ENCODE measurements at regions not wholly inside any gene's neighbourhood (a gene's known extent, or its start where the extent isn't known, plus 50 kb on each side); places are given as distances from the start of the nearest gene placed in this dataset.
A peak's percentile ranks its signal among the peaks of the same experiment; 100 is the strongest.

DNA sequence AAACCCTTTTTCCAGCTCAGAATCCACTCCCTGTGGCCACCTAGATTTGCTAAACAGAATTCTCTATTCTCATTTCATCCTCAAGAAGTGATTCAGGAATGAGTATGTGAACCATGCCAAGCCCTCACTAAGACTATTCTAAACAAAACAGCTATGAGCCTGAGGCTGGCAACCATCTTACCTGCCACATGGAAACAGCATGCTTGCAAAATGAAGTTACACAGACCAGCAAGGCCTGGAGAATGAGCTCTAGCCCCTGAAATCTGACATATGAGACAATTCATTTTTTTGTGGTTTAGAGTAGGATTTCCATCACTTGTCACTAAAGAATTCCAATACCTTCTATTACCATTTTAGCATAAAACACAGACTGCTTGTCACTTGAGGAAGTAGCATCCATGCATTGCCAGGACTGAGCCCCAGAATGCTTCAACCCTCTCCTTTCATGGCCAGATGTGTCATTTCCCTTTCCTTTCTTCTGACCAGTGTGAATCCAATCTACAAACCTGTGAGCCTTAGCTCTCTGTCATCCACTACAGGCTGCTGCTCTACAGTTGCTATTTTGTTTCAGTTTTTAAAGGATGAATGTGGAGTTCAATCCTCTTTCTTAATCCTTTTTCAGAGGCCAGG lies 744.3 kb upstream of the ACVR2A start:
- no peak for DNase-seq

DNA sequence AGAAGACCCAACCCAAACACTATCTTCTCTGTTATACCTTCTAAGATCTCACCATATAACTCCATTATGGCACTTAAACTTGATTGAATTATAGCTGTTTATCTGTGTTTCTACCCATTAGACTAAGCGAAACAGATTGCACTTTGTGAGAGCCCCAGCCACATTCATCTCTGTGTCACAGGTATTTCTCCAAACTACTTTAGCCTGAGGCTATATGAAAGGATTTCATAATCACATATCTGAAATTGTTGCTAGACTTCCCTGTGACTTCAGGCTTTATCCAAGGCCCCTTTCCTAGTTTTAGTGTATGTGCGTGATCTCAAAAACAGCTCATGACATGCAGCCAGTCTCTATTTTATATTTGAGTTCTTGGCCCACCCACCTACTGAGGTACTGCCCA lies 745.0 kb upstream of the ACVR2A start:
- DNase-seq, result no peak

DNA sequence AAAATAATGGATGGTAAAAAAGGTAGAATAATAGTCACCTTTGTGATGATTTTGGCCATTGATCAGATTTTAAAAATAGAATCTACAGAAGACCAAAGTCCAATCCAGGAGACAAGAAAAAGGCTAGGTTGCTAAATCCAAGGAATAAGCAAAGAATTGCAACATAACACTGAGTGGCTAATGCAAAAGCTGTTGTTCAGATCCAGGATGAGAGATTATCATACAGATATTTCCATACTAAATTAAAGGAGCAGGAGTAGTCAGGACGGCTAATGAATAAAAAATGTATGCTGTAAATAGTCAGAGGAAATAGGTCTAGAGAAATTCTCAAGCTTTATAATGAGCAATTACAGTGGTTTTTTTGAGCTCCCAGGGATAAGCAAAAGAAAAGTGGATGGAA lies 745.9 kb upstream of the ACVR2A start:
- no peak for DNase-seq

DNA sequence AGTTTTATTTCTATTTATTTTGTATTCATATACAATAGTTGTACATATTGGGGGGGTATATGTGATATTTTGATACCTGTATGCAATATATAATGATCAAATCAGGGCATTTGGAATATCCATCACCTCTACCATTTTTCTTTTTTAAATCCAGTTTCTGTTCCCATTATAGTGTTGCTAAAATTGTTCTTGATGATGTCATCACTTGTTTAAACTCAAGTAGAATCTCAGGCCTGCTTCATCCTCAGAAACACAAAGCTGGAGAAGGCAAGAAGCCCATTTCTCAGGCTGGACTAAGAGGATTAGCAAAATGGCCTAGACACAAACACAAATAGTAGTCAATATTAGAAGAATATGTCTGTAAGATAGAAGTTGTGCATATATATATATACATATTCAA lies 747.1 kb upstream of the ACVR2A start:
- DNase-seq, result no peak

DNA sequence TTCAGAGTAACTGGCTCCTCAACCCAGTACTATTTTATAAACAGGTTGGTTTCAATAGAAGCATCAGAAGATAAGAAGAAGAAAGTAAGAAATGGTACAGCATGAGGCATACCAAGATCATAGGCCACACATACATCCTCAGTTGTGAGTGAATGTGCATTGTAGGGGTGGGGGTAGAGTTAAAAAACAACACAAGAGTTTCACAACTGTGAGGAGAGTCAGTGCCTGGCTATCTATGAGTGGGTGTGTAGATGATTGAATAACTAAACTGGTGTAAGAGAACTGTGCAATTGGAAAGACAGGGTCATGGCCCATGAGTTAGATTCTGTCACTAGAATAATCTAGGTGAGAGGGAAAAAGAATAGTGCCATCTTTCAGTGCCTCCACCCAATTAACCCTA lies 748.2 kb upstream of the ACVR2A start:
- no peak for DNase-seq

DNA sequence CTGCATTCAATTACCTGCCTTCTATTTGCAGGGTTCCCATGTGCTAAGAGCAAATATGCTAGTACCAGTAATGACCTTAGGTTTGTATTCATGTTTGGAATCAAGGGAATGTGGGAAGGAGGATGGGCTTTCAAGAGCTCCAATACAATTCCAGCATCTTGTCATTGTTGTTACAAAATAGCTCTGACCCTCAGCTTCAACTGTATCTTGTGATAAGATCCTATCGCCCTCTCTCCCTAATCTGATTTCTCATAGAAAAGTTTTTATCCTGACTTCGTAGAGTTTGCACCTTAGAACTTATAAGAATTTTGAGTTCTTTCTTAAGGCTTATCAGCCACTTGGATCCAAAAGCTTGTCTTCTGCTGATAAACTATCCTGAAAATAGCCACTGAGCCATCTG lies 749.5 kb upstream of the ACVR2A start:
- no peak for DNase-seq

DNA sequence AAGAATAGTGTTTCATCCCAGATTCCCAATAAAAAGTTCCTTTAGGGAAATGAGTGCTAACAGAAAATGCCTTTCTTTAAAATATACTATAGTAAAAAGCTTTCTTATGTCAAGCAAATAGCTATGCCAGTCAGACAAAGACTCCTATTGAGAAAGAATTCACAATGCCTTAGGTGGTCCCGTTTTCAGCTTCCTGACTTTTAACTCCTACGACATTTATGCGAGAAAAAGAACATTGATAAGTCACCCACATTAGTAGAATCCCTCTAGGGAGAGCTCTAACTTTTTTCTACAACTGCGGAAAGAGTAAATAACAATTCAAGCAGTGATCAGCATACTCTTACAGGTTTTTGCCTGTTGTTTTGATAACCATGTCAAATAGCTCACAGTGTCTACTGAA lies 750.8 kb upstream of the ACVR2A start:
- no peak for DNase-seq

DNA sequence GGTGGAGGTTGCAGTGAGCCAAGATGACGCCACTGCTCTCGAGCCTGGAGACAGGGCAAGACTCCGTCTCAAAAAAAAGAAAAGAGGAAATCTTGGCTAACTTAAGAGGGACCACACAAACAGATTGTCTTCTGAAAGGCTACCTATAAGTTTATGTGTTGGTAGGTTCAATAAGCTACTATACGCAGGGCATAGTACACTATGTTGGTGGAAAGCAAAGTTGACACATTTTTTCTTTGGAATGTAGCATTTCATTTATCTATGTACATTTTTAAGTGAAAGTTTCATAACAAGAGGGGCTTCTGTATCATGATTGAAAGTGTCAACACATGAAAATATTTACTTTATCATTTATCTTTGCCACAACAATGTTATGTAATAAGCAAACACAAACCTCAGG lies 752.6 kb upstream of the ACVR2A start:
- no peak for DNase-seq

DNA sequence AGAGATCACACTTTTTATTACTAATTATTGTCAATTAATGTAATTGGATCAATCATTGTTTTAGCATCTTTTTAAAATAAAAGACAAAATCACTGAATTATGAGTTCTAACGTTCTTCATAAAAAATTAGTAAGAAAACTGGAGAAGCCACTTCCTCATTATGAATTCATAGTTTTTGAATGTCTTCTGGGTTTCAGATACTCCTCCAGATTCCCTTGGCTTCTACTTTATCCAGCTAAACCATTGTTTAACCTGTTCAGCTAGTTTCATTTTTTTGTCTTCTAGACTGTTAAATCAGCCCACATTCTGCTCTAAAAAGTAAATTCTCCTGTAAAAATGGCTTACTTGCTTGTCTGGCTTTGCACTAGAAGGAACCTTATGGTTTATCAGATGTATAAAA lies 753.4 kb upstream of the ACVR2A start:
- no peak for DNase-seq

DNA sequence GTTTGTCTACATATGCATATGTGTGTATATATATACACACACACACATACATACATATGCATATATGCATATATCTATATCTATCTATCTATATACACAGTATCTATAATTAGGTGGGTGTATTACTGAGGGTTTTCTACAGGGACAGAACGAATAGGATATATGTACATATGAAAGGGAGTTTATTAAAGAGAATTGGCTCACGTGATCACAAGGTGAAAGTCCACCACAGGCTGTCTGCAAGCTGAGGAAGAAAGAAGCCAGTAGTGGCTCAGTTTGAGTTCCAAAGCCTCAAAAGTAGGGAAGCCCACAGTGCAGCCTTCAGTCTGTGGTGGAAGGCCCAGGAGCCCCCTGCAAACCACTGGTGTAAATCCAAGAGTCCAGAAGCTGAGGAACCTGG lies 756.0 kb upstream of the ACVR2A start:
- no peak for DNase-seq

DNA sequence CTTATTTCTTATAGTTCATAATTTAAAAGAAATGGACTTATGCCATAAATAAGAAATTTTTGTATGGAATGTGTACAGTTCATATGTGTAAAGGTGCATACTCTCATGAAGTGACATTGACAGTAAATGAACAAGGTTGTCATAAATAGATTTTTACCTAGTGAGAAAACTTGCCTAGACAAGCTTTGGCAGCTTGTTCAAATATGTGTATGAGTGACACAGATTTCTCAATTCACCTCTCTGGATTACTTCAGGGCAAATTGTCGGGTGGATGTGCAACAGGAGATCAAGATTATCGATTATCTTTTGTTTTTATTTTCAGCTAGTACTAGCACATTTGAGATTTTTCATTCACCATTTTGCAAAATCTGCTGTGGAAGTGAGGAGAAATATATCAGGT lies 758.1 kb upstream of the ACVR2A start:
- DNase-seq, result no peak

DNA sequence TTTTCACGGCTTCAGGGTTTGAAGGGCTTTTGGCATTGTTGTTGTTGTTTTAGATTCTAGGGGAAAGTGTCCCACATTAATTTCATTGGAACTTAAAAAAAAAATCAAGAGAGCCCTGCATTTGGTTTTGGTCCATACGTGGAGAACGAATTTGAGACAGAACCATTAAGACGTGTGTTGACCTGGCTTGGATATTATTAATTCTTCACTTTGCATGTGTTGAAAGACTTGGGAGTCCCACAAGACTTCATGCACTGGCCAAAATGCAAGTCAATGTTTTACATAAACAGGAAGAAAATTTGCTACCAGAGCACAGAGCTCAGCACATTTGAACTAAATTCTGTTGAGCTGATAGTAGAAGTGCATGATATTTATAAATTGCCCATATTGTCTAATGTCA lies 761.2 kb upstream of the ACVR2A start:
- DNase-seq, result peak in 1 of 3 donors; percentile 2

DNA sequence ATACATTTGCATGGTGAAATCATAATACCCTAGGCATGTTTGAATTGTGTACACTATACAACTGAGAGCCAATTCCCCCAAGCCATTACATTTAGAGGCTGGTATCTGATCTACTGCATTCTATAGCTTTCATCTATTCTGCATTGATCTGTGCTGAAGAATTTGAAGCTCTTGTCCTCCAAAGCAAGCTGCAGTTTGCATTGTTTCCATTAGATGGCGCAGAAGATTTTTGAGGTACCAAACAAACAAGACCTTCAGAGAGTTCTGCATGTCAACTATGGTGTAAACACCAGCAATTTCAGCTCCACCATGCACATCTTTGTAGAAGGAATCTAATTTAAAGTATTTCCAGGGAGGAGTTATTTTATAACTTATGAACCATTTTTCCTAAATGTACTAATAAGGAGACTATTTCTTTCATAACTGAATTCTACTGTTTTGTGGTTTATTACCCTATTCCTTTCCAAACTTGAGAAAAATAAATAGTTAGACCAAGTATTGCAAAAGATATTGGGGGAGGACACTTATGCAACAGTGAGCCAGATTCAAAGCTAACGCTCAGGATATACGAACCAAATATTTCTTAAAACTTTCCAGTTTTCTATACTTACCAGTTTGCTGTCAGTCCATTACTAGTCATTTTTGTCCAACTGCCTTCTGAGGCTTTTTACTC lies 761.8 kb upstream of the ACVR2A start:
- DNase-seq, result peak; percentile 68 to 82 (median 70)

DNA sequence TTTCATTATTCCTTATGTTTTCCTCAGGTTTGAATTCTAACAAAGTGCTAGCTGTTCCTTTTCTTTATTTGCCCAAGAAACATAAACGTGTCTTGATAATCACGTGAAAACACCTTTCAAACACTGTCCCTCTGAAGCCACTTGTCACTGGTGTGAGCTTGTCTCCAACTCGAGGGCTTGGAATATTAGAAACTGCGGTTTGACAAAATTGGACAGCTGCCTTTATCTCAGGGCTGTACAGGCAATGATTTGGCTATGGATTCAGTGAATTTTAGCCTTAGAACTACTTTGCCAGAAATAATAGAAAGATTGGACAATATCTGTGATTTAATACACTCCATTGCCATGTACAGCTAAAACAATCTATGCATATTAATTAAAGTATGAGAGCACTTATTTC lies 763.0 kb upstream of the ACVR2A start:
- no peak for DNase-seq

DNA sequence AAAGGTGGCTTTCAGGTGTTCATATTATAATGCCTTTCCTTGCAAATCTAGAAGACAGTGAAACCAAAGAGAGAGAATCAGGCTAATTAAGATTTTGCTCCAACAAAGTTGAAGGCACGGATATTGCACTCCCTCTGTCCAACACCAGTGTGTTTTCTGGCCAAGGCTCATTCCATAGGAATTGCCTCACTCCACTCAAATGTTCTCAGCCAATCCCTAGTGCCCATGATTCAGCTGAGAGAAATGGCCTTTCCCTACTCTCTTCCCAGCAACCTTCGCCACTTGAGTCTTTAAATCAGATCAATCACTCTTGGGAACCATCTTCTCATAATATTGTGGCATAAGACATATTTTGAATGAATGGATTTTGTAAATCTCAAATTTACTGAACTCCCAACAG lies 768.2 kb upstream of the ACVR2A start:
- DNase-seq, result no peak

DNA sequence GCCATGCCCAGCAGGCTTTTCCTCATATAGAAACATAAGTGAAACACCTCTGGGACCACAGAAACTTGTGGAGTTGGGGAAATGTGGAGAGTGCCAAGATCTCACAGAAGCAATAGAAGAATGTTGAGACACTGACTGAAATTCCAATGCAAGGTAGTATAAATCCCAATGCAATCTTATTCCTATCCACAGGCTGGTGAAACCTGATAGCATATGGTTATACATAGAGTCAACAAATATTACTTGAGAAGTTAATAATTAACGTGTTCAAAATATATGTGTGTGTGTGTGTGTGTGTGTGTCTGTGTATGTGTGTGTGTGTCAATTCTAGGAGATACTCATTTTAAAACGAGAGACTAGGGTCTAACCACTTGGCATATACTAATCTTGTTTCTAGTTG lies 776.8 kb upstream of the ACVR2A start:
- no peak for DNase-seq

DNA sequence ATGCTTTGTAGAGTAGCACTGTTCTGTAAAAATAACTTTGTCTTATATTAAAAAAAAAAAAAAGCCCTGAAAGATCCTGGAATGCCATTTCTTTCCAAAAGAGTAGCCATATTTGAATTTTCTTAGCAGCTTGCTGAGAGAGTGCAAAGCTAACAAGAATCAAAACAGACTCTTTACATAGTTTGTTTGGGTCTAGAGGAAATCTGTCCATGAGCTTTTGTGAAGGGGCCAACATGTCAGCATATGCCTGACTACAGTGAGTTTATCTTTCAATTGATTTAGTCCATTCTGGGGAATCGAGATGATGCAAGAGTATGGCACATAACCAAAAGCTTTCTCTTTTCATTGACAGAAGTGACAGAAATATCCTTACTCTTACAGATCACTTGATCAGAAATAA lies 777.7 kb upstream of the ACVR2A start:
- DNase-seq, result no peak

DNA sequence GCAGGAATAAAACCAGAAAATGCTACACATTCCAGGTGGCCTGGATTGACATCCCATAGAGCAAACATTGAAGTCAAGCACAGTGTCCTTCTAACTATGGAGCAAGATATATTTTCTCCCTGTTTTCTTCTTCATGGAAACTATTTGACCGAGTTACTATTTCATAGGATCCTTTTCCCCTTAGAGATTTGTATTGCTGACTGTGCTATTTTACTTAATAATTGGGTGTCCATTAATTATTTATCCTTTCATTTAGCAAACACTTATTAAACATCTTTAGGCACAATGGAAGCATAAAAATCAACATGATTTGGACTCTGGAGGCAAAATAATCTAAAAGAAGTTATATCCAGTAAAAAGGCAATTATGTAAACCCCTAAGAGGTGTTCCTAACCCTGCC lies 782.8 kb upstream of the ACVR2A start:
- DNase-seq, result no peak

DNA sequence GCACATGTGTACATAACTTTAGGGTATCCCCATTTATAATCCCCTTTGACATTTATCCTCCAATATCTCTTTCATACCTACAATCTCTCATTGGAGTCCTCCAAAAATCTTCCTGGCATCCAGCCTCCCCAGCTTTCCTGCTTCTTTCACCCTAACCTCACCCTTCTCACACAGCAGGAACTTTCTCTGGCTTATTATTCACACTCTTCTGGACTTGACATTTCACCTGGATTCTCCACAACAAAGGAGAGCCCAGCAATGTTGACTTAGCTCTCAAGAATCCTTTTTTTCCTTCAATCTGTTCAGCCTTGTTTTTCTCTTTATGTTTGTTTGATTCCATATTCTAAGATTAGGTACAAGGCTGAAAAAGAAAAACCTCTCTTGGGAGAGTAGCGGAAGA lies 783.6 kb upstream of the ACVR2A start:
- DNase-seq, result no peak

DNA sequence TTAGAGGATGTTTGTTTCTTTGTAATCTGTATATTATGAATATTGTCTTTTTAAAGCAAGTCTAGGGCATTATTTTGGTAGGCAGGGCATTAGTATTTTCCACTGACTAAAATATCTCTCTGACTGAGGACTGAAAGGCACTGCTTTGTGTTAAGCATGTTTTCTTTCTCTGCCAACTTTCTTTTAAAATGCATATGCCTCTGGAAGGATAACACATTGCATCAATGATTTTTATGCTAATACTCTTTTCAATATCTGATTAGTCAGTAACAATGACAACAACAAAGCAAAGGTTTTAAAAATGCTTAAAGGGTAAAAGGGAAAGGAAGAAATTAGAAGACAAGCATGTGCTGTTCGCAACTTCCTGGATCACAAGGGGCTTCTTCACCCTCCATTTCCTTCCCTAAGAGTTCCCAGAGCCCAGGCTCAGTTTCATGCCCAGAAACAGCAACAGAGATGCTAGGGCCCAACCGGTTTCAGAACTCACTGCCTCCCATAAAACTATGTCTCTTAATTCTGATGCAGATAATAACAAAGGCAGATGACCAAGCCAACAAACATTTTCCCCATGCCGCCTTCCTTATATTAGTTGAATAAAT lies 786.8 kb upstream of the ACVR2A start:
- no peak for DNase-seq

DNA sequence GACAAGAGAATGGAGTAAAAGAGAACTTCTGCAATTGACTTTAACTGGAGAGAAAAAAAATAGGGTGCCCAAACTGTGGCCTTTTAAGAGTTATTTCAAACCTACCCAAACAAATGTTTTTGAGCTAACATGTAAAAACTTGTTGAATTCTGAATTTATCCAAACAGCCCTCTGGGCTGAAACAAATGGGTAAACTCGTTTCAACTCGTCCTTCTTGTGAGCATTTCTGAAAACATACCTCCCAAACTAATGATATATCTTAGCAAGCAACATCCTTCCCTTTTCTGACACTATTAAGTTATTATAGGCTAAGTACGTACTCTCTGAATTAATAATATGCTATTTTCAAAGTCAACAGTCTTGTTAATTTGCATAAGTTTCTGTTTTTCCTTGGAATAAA lies 793.0 kb upstream of the ACVR2A start:
- DNase-seq, result no peak

DNA sequence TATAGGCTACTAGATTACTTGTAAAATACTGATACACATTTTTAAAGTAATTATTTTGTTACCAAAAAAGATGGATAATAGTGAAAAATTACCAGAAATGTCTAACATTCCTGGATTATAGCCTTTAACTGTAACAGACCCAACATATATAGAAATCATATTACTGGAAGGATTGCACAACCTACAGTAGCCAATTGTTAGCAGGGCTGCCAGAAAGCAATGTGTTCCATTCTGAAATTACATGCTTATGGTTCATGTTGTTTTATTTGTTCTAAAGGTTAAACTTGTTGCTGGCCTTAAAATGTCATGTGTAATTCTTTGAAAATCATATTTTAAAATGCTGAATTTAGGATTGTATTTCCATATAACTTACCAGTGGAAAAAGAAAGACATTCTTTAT lies 793.6 kb upstream of the ACVR2A start:
- DNase-seq, result no peak

DNA sequence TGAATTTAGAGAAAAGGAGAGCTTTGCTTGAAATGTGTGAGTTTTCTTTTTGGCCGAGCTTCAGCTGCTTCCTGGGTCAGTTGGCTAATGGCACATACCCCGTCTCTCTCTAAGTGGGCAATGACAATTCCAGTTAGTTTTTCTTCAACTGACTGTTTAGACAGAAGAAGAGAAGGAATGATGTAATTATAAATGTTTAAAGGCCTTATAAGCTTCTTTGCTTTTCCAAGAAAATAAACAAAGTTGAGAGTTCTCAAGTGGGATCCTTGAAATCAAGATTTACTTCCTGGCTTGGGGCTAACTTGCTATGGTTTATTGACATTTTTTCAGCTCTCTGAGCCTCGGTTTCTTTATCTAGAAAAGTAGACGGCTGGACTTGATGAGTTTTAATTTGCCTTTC lies 794.9 kb upstream of the ACVR2A start:
- no peak for DNase-seq

DNA sequence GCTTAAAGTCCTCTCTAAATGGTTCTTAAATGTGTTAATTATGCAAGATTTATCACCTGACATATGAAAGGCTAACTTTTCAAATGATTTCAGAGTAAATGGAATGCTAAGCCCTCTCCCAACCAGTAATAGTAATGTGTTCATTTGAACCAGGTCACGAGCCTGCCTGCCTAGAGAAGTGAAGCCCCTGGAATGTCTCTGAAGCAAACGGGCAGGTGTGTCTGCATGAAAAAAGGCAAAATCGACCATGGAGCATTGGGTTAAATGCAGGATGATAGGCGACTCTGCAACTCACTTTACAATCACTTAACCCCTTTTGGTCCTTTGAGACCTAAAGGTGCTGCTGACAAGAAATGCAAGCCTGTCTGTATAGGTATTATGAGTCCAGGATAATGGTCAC lies 798.4 kb upstream of the ACVR2A start:
- DNase-seq, result no peak

DNA sequence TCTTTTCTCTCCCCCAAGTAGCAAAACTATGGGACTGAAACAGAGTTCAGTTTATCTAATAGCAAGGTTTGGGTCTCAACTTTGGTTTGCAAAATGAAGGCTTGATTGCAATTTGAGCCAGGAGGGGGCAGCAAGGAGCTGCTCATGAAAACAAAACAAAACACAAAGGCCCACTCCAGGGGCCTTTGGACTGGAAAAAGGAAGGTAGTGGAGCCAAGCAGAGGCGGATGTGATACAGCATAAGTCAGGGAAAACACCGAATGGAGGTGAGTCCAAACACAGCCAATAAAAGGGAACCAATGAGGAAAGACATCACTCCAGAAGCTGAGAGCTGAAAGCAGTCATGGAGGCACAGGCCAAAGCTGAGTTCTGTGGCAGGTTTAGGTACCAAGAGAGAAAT lies 799.7 kb upstream of the ACVR2A start:
- DNase-seq, result peak; percentile 49 to 63 (median 61)

Measured in suppressor macrophage treated with lipopolysaccharide for 1 hour (primary cell).